GM18861 (cell line): ENCODE measurements at regions not wholly inside any gene's neighbourhood (a gene's known extent, or its start where the extent isn't known, plus 50 kb on each side); places are given as distances from the start of the nearest gene placed in this dataset.
"Not testable (repeated sequence)": the region's sequence is repeated elsewhere in the genome, so short reads cannot be mapped to it uniquely, and the experiment has no call there.

Source experiments
- ATAC-seq: cut with Tn5 transposase; IDR thresholded peaks from one replicate; pipeline ENCODE4 v1.9.1; 2021; ENCODE audit not compliant: unreplicated experiment

GRCh38 chr13:64662887-64663593, 2567.1 kb downstream of the PCDH9 start:
- no peak for ATAC-seq

DNA sequence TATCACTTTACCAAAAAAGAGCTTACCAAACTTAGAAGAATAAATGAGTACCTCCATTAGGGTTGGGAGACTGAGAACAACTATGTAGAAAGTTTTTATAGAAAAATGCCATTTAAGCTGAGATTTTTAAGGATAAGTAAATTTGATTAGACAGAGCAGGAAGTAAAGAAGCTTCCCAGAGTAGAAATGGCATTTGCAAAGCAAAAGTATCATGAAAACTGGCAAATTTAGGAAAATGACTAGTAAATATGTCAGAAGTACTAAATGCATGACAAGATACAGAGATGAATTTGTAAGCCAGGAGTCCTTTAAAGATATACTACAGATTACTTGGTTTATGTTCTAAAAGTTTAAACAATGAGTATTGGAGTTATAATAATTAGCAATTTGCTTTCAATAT, 2581.8 kb downstream of the PCDH9 start:
- no peak for ATAC-seq

DNA sequence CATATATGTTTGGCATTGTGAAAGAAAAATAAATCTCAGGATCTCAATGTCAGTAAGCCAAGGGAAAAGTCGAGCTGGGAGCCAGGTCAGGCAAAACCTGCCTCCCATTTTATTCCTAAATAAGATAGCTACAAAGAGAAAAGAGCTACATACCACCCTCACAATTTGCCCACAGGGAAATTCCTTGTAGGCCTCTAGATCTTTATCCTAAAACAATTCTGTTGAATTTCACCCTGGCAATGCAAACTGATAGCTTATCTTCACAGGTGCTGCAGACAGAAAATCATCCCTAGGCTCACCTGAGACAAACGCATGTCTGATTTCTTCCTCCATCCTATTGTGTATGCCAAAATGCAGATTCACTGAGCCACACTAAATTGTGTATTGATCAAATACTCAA, 2587.1 kb downstream of the PCDH9 start:
- no peak for ATAC-seq

DNA sequence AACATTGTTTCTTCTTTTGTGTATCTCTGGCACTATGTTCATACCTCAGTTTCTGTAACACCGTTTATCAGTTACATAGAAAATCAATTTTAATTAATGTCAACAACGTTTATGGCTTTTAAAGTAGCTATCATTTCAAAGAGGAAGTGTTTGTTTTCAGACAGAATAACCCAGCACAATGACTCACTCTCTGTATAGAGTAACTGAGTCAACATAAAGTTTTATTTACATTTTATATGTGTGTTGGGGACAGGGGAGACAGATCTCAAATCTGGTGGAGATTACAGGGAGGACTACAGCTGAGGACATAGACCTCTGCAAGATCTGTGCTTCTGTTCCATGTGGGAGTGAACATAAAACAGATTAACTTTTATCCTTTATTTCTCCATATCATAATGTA, 2590.1 kb downstream of the PCDH9 start:
- no peak for ATAC-seq

DNA sequence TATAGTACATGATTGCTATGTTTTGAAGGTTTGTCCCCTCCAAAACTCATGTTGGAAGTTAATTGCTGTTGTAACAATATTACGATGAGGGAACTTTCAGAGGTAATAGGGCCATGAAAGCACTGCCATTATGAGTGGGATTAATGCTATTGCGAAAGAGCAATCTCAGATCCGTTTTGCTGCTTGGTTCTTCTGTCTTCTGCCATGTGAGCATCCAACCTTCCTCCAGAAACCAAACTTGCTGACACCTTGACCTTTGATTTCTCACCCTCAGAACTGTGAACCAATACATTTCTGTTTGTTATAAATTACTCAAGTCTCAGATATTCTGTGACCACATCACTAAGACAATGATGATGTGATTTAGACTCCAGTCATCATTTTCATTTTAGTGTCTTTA, 2590.9 kb downstream of the PCDH9 start:
- no peak for ATAC-seq

DNA sequence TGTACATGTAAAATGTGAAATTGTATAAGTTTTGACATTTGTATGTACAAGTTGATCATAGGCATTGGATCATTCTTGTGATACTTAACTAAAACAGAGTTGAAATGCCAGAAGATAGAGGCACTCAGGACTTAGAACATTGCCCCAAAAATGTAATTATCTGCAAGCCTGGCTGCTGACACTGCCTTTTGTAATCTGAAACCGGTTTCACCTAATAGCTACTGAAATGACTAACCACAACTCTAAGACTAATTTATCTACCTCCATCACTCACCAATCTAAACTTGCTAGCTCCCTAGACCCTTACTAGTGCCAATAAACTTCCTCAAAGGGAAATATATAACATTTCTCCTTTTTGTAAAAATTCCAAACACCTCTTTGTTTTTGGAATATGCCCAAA, 2596.2 kb downstream of the PCDH9 start:
- no peak for ATAC-seq

DNA sequence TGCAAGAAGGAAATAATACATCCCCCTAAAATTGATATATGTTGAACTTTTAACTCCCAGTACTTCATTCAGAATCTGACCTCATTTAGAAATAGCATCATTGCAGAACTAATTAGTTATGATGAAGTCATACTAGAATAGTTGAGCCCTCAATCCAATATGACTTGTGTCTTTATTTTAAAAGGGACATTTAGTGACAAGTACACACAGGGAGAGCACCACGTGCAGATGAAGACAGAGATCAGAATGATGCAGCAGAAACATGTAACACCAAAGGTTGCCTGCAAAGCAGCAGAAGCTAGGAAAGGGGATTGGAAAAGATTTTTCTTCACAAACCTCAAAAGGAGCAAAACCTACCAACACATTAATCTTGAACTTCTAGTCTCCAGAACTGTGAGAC, 2602.5 kb downstream of the PCDH9 start:
- ATAC-seq: no peak

DNA sequence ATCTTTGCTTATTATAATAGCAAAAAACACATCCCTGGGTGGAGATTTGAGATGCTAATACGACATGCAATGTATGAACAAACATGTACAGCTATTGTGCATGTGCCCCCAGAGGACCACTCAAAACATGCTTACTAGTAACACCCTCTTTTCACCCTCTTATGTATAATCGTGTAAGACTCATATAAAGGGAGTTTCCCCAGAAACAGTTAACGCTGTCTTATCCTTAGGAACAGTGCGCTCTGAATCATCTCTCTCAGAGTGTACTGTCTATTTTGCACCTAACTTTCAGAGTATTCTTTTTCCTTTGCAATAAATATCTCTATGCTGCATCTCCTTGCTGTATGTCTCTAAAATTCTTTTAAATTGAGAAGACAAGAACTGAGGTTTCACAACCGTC, 2604.0 kb downstream of the PCDH9 start:
- no peak for ATAC-seq

GRCh38 chr13:64617231-64617630, 2612.9 kb downstream of the PCDH9 start:
- no peak for ATAC-seq

- no peak for ATAC-seq
Measured at GRCh38 chr13:64591971-64592370, 2638.2 kb downstream of the PCDH9 start.

GRCh38 chr13:64579331-64579730, 2650.8 kb downstream of the PCDH9 start:
- no peak for ATAC-seq

DNA sequence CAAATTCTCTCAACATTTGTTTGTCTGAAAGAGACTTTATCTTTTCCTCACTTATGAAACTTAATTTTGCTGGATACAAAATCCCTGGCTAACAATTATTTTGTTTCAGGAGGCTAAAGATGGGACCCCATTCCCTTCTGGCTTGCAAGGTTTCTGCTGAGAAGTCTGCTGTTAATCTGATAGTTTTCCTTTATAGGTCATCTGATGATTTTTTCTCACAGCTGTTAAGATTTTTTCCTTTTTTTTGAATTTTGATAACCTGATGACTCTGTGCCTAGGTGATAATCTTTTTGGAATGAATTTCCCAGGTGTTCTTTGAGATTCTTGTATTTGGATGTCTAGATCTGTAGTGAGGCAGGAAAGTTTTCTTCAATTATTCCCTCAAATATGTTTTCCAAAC, 2661.4 kb downstream of the PCDH9 start:
- no peak for ATAC-seq

- ATAC-seq: not testable (repeated sequence)
Measured at GRCh38 chr13:64558031-64558430, 2672.1 kb downstream of the PCDH9 start.

DNA sequence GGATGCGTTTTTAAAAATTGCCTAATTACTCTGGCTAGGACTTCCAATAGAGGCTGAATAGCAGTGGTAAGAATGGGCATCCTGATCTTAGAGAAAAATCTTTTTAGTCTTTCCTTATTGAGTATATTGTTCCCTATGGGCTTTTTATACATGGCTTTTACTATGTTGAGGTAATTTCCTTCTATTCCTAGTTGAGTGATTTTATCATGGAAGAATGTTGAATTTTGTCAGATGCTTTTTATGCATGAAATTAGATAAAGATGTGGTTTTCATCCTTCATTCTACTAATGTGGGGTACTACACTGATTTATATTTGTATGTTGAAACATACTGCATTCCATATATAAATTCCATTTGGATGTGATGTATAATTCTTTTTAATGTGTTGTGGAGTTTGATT, 2673.8 kb downstream of the PCDH9 start:
- ATAC-seq: no peak

GRCh38 chr13:64553411-64554129, 2676.6 kb downstream of the PCDH9 start:
- no peak for ATAC-seq

GRCh38 chr13:64551755-64552154, 2678.4 kb downstream of the PCDH9 start:
- no peak for ATAC-seq

GRCh38 chr13:64546371-64546770, 2683.8 kb downstream of the PCDH9 start:
- ATAC-seq: no peak

- ATAC-seq: no peak
Measured at GRCh38 chr13:64540976-64541375, 2689.2 kb downstream of the PCDH9 start.

DNA sequence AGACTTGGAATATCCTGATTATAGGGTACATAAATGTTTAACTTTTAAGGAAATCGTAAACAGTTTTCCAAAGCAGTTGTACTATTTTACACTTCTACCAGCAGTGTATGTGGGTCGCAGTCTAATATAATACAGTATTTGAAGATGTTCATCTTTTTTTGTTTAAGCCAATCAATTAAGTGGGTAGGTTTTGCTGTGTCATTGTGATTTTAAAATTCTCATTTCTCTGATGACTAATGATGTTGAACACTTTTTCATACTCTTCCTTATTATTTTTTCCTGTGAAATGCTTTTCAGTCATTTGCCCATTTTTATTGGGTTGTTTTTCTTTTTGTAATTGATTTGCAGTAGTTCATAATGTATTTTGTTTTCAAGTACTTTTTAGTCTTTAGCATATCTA, 2689.7 kb downstream of the PCDH9 start:
- ATAC-seq: no peak

- no peak for ATAC-seq
Measured at GRCh38 chr13:64538711-64539110, 2691.4 kb downstream of the PCDH9 start.

DNA sequence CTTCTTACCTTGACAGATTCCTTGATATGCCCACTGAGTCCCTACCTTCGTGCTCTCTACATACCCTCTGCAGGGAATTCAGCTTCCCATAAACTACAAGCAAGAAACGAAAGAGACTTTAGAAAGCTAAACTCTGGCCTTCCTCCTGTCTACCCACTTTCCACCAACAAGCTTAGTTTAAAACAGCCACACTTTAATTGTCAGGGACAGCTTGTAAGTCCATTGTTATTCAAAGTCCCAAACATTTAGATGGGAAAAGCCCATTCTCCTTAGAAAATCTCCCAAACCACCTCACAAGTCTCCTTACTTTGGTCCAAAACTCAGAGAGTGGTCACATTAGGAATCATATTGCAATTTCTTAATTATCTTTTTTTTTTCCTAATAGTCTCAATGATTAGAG, 2695.8 kb downstream of the PCDH9 start:
- no peak for ATAC-seq

DNA sequence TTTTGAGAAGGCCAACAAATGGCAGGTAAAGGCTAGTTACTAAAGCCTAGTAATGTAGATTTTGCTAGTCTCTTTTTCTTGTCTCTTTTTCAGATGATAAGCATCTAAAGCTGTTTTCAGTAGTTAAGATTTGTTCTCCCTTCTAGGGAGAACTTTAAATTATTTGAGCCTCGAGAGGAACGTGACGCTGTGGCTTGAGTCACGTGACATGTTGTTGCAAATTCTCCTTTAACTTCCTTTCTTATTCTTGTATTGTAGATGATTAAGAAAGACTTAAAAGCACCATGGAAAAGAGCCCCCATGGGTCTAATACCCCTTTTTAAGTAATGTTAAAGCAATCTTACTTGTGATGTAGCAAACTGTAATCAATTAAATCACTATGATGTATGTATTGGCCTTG, 2698.7 kb downstream of the PCDH9 start:
- no peak for ATAC-seq
